Activated CD8-positive, alpha-beta T cell treated with anti-CD3 and anti-CD28 coated beads for 36 hours (primary cell): ENCODE measurements at regions not wholly inside any gene's neighbourhood (a gene's known extent, or its start where the extent isn't known, plus 50 kb on each side); places are given as distances from the start of the nearest gene placed in this dataset.

ENCODE experiments used
- ATAC-seq: fragments of 200-7000 bp; cut with Tn5 transposase; one replicate; pipeline ENCODE4 v1.10.0; 2021; ENCODE audit warnings: mild to moderate bottlenecking, moderate library complexity
- CTCF ChIA-PET: fragments of 350-600 bp; sonication (Branson Sonifier 250); formaldehyde crosslinking; loops from one replicate; lab custom pipeline; 2021; ENCODE audit warnings: antibody characterized with exemption; lab: Charles Lee
- POLR2A ChIA-PET: fragments of 350-600 bp; sonication (Branson Sonifier 250); formaldehyde crosslinking; loops from one replicate; lab custom pipeline; 2021; ENCODE audit warnings: antibody characterized with exemption; lab: Charles Lee
- DNase-seq: peaks from one replicate; pipeline ENCODE4 v3.0.0-alpha.2; 2020
- H3K27ac Mint-ChIP-seq: one replicate; pipeline ENCODE4 v1.8.0; 2021; ENCODE audit warnings: mild to moderate bottlenecking, mixed read lengths
- H3K27me3 Mint-ChIP-seq: one replicate; pipeline ENCODE4 v1.8.0; 2021; ENCODE audit warnings: mixed read lengths
- H3K36me3 Mint-ChIP-seq: one replicate; pipeline ENCODE4 v1.8.0; 2021; ENCODE audit warnings: low read depth, mixed read lengths
- H3K4me1 Mint-ChIP-seq: one replicate; pipeline ENCODE4 v1.8.0; 2021; ENCODE audit warnings: low read depth, mixed read lengths
- H3K4me3 Mint-ChIP-seq: one replicate; pipeline ENCODE4 v1.8.0; 2021; ENCODE audit warnings: mild to moderate bottlenecking, moderate library complexity, mixed read lengths
- H3K9me3 Mint-ChIP-seq: one replicate; pipeline ENCODE4 v1.8.0; 2021; ENCODE audit warnings: mixed read lengths
- CTCF ChIP-seq: fragments of 200-600 bp; IDR thresholded peaks from one replicate; pipeline ENCODE4 v1.8.0; 2022; ENCODE audit warnings: antibody characterized with exemption, mild to moderate bottlenecking
- intact Hi-C: fragments of 100-400 bp; cut with micrococcal nuclease; formaldehyde crosslinking; loops from one replicate; pipeline ENCODE4 v1.10.0; 2022

- ChIA-PET POLR2A (no interaction called here), CTCF (no interaction called here)
- Mint-ChIP-seq H3K9me3 (no peaks in the 10 kb centered on the region), H3K4me1 (no peaks in the 10 kb centered on the region), H3K36me3 (no peaks in the 10 kb centered on the region), H3K4me3 (no peak overlapping the region), H3K27me3 (peaks cover 2% of the 10 kb centered on the region), H3K27ac (no peak overlapping the region)
- TF ChIP-seq CTCF = no peak
- ATAC-seq (no peak), DNase-seq (no peak)
- intact Hi-C loops = no loop called here
Observed at GRCh38 chr4:102141842-102142241, 203.4 kb downstream of the SLC39A8 start.

GRCh38 chr4:102139932-102140331 lies 205.3 kb downstream of the SLC39A8 start:
- ATAC-seq (no peak), DNase-seq (no peak)
- H3K4me1 Mint-ChIP-seq = no peaks in the 10 kb centered on the region
- peaks cover 2% of the 10 kb centered on the region for H3K27me3 Mint-ChIP-seq
- ChIA-PET POLR2A (no interaction called here), CTCF (no interaction called here)
- H3K36me3 Mint-ChIP-seq = no peaks in the 10 kb centered on the region
- intact Hi-C loops = no loop called here
- no peaks in the 10 kb centered on the region for H3K9me3 Mint-ChIP-seq
- no peak overlapping the region for H3K27ac Mint-ChIP-seq
- no peak for TF ChIP-seq CTCF
- H3K4me3 Mint-ChIP-seq = no peak overlapping the region

- ChIA-PET CTCF (no interaction called here), POLR2A (no interaction called here)
- Mint-ChIP-seq H3K4me1 (no peaks in the 10 kb centered on the region), H3K27me3 (peaks cover 2% of the 10 kb centered on the region), H3K4me3 (no peak overlapping the region), H3K36me3 (no peaks in the 10 kb centered on the region), H3K27ac (no peak overlapping the region), H3K9me3 (no peaks in the 10 kb centered on the region)
- no peak for ATAC-seq
- TF ChIP-seq CTCF = no peak
- intact Hi-C loops = no loop called here
- DNase-seq = no peak
Observed at GRCh38 chr4:102139132-102139573, 206.1 kb downstream of the SLC39A8 start.

GRCh38 chr4:102137217-102137616 lies 208.1 kb downstream of the SLC39A8 start:
- no peaks in the 10 kb centered on the region for H3K36me3 Mint-ChIP-seq
- no peak overlapping the region for H3K27ac Mint-ChIP-seq
- intact Hi-C loops = no loop called here
- ChIA-PET CTCF (interaction anchor here (1.0 kb wide), 1 partner anchor 13 kb away, joined by 3 read pairs; no protein-coding TSS in a partner anchor), POLR2A (no interaction called here)
- no peak for TF ChIP-seq CTCF
- no peak overlapping the region for H3K4me3 Mint-ChIP-seq
- DNase-seq (no peak), ATAC-seq (no peak)
- peaks cover 2% of the 10 kb centered on the region for H3K27me3 Mint-ChIP-seq
- H3K9me3 Mint-ChIP-seq = no peaks in the 10 kb centered on the region
- no peaks in the 10 kb centered on the region for H3K4me1 Mint-ChIP-seq

GRCh38 chr4:102129810-102130209 lies 215.5 kb downstream of the SLC39A8 start:
- Mint-ChIP-seq H3K4me1 (no peaks in the 10 kb centered on the region), H3K27ac (no peak overlapping the region), H3K9me3 (no peaks in the 10 kb centered on the region), H3K36me3 (no peaks in the 10 kb centered on the region), H3K27me3 (no peaks in the 10 kb centered on the region), H3K4me3 (no peak overlapping the region)
- no peak for TF ChIP-seq CTCF
- ATAC-seq (no peak), DNase-seq (no peak)
- CTCF ChIA-PET = interaction anchor here (0.5 kb wide), 1 partner anchor 31 kb away, joined by 3 read pairs; no protein-coding TSS in a partner anchor
- POLR2A ChIA-PET = no interaction called here
- intact Hi-C loops = no loop called here
